T-helper 1 cell treated with Interleukin-12 subunit alpha and Interleukin-12 subunit beta and Interleukin-4 antibody, amounts not matched to agents 30 ng/mL and 1 ng/mL, for 36 hours (primary cell): ENCODE measurements at regions not wholly inside any gene's neighbourhood (a gene's known extent, or its start where the extent isn't known, plus 50 kb on each side); places are given as distances from the start of the nearest gene placed in this dataset.
"Not testable (repeated sequence)": the region's sequence is repeated elsewhere in the genome, so short reads cannot be mapped to it uniquely, and the experiment has no call there.

Source experiments
- intact Hi-C: fragments of 100-400 bp; cut with micrococcal nuclease; formaldehyde crosslinking; loops from one replicate; pipeline ENCODE4 v1.15.1; 2024

DNA sequence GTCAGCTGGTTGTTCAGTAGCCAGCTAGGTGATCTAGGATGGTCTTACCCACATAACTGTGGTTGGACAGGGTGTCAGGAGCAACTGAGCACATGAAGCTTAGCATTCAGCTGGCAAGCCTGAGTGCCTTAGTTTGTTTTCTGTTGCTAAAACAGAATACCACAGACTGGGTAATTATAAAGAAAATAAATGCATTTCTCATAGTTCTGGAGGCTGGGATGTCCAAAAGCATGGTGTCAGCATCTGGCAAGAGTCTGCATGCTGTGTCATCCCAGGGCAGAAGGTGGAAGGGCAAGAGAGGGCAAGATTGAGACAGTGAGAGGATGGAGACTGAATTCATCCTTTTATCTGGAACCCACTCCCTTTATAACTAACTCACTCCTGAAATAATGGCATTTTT, 921.5 kb downstream of the TLE4 start:
- intact Hi-C loops = no loop called here

DNA sequence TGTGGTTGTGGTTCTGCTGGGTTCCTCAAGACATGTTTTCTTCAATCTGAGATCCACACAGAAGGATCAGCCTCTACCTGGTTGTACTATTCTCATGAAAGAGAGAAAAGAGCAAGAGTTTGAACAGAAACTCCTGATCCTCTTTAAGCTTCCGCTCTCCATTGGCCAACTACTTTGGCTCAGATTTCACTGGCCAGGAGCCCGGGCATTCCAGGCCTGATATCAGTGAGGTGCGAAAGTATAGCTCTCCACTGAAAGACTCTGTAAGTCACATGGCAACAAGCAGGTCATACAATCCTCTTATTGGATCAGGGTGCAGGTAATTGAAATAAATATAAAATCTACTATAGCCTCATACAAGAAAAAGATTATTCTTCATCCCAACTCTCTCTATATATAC, 920.5 kb downstream of the TLE4 start:
- intact Hi-C loops = no loop called here

DNA sequence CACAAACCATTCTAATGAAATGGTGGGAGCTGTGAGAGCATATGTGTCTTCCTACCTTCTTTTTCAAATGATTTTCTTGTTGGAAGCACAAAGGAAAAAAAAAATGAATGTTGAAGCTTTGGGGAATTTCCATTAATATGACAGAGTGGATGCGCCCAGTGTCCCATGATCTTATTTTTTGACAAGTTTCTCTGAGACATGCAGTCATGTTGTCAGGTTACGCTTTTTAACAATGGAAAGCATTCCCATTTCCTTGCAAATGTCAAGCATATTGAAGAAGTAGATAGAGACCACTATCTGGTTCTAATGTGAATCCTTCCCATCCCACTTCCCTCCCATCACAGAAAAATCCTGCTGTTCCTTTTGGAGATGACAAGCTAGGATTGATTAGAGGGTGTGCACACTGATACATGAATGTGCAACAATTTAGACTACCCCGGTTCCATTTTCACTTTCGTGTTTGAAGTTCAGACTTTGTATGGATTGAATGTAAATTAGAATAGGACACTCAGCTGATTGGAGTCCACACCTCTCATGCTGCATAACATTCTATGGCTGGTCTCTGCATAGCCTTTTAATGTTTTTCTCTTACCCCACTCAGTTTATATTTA, 919.4 kb downstream of the TLE4 start:
- intact Hi-C loops = no loop called here

GRCh38 chr9:80489329-80489728, 917.6 kb downstream of the TLE4 start:
- intact Hi-C loops = no loop called here

GRCh38 chr9:80485420-80486250, 913.9 kb downstream of the TLE4 start:
- intact Hi-C loops = no loop called here

DNA sequence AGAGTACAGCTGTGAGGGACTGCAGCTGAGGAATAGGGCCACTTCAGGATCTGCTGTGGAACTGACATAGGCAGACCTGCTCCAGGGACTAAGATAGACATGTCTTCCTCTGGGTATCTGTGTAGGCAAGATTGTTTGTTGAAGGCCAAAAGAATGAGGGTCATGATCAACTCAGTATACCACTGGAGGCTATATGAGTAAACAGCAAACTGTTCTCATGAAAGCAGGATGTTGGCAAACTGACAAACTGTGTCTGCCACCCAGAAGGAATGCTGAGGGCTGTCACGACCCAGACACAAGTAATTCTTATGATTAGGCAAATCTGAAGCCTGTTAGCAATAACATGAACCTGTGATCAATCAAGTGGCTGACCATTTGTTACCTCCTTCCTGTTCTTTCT, 910.5 kb downstream of the TLE4 start:
- intact Hi-C loops = not testable (repeated sequence)

DNA sequence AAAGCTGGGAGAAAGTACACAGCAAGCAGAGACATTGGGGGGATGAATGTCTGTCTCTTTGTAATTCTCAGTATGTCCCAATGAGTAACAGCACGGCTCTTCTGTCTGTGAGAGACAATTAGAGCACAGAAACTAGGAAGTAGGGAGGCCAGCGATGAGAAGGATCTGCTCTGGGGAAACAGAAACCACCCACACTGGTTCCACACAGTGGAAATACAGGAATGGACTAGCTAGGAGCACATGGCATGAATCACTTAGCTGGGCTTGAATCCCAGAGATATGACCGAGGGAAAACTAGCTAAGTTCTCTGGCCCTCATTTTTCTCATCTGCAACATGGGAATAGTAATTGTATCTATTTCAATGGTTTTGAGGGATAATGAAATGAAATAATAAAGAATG, 895.9 kb downstream of the TLE4 start:
- intact Hi-C loops = no loop called here

- intact Hi-C loops = no loop called here
Observed at GRCh38 chr9:80465556-80465955, 893.8 kb downstream of the TLE4 start.

GRCh38 chr9:80449513-80449912, 877.7 kb downstream of the TLE4 start:
- intact Hi-C loops = no loop called here

DNA sequence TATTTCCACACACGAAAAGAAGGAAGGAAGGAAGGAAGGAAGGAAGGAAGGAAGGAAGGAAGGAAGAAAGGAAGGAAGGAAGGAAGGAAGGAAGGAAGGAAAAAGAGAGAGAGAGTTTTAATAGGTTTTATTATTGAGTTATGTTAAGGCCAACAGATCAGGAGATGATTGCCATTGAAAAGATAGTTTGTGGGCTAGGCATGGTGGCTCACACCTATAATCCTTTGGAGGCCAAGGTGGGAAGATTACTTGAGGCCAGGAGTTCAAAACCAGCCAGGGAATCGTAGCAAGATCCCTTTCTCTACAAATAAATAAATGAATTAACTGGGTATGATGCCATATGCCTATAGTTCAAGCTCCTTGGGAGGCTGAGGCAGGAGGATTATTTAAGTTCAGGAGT, 877.2 kb downstream of the TLE4 start:
- intact Hi-C loops = no loop called here

DNA sequence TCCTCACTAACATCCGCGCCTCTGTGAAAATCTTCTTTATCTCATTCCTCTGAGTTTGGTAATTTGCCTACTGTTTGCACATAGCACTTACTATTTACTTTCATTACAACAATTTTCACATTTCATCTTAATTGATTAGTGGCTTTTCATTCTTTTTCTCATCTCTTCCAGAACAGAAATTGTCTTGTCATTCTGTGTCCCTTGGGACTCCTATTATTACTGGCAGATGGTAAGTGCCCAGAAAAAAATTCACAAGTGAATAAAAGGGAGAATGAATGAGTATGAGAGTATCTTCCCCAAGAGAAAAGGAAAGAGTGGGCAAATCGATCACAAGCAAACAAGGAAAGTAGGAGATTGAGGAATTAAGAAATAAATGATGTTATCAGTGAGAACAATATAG, 876.1 kb downstream of the TLE4 start:
- intact Hi-C loops = no loop called here

GRCh38 chr9:80440724-80441123, 869.0 kb downstream of the TLE4 start:
- intact Hi-C loops = no loop called here

- intact Hi-C loops = no loop called here
Observed at GRCh38 chr9:80437825-80438224, 866.1 kb downstream of the TLE4 start.

GRCh38 chr9:80437091-80437640, 865.4 kb downstream of the TLE4 start:
- intact Hi-C loops = no loop called here

- intact Hi-C loops = no loop called here
Observed at GRCh38 chr9:80435591-80435990, 863.8 kb downstream of the TLE4 start.

- intact Hi-C loops = no loop called here
Observed at GRCh38 chr9:80426992-80427391, 855.2 kb downstream of the TLE4 start.

DNA sequence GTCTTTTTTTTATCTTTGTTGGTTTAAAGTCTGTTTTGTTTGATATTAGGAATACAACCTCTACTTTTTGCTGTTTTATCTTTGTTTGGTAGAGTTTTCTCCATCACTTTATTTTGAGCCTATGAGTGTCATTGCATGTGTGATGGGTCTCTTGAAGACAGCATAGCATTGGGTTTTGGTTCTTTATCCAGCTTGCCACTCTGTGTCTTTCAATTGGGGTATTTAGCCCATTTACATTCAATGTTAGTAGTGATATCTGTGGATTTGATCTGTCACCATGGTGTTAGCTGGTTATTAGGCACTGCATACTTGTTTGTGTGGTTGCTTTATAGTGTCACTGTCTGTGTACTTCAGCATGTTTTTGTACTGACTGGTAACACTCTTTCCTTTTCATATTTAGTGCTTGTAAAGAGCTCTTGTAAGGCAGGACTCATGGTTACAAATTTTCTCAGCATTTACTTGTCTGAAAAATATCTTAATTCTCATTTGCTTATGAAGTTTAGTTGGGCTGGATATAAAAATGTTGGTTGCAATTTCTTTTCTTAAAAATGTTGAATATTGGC, 845.5 kb downstream of the TLE4 start:
- intact Hi-C loops = no loop called here

GRCh38 chr9:80410106-80410505, 838.3 kb downstream of the TLE4 start:
- intact Hi-C loops = no loop called here

DNA sequence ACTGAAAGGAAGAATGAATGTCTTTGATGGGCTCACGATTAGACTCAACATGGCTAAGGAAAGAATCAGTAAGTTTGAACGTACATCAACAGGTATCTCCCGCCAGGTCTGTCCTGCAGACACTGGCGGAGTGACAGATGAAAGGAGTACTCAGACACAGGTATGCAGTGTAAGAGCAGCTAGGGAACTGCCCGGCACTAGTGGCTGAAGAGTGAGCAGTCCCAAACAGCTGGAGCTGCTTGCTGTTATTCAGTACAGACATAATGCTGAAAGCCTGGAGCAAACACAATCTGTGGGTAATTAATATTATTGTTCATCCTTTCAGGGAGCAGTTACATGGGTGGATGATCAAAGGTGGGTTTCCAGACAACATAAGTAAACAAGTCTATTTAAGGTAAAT, 835.5 kb downstream of the TLE4 start:
- intact Hi-C loops = no loop called here

- intact Hi-C loops = no loop called here
Observed at GRCh38 chr9:80401243-80401642, 829.5 kb downstream of the TLE4 start.

DNA sequence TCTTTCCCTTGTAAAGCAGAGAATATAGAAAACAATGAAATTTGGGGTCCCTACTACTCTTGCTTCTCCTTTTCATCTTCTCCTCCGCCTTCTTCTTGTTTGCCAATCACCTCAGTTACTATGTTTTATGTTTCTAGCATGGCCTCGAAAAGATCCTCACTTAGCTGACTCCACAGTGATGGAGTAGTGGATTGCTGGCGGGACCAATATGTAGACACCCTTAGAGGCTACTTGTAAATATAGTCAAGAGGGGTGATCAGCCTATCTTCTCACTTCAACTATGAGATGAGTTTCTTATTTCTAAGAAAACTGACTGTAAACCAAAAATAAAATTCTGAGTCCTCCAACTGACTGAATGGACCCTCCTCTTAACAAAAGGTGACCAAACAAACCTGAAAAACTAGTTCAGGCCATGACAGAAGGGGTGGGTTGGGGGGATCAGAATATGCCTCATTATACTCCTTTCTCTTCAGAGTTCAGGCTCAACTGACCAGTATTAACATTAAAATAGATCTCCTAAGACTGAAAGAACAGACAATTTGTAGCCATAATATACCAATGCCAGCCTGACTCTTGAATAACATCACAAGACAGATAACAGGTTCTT, 829.0 kb downstream of the TLE4 start:
- intact Hi-C loops = no loop called here

DNA sequence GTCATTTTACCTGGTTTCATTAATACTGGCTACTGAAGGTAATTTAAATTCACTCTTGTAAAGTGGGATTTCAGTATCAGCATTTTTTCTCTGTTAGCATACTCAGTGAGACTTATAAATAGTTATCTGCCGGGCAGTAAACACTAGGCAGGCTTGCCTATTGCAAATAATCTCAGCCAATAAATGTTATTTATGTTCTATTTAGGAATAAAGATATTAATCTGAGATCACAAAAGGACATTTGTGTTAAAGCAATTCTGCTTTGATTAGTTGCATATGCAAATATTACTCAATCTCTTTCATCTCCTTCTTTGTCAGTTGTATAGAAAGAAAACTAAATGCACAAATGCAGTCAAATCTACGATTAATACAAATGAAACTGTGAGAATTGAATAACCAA, 827.8 kb downstream of the TLE4 start:
- intact Hi-C loops = no loop called here
